MM.1S (cell line): ENCODE measurements at regions not wholly inside any gene's neighbourhood (a gene's known extent, or its start where the extent isn't known, plus 50 kb on each side); places are given as distances from the start of the nearest gene placed in this dataset.

Source experiments
- DNase-seq: peaks from one replicate; pipeline ENCODE4 v3.0.0-alpha.2; 2015
- H2AFZ ChIP-seq: fragments of 300-600 bp; sonication (generic); 2 replicates; pipeline ENCODE4 v1.6.0; 2016; ENCODE audit warnings: antibody characterized with exemption, low read length
- H3F3A ChIP-seq: fragments of 300-600 bp; sonication (generic); 2 replicates; pipeline ENCODE4 v1.6.1; 2016; ENCODE audit warnings: mild to moderate bottlenecking, antibody characterized with exemption, low read length, moderate library complexity, mixed read lengths; ENCODE audit not compliant: insufficient read depth
- H3K27ac ChIP-seq: fragments of 300-600 bp; sonication (generic); 2 replicates; pipeline ENCODE4 v1.5.1; 2016; ENCODE audit warnings: mild to moderate bottlenecking, low read length
- H3K27me3 ChIP-seq: fragments of 300-600 bp; sonication (generic); replicated peaks from 2 replicates; pipeline ENCODE4 v1.6.0; 2016; ENCODE audit warnings: low read length; ENCODE audit not compliant: insufficient read depth
- H3K36me3 ChIP-seq: fragments of 300-600 bp; sonication (generic); replicated peaks from 2 replicates; pipeline ENCODE4 v1.6.1; 2016; ENCODE audit warnings: mild to moderate bottlenecking, low read length, mixed read lengths; ENCODE audit not compliant: insufficient read depth
- H3K4me1 ChIP-seq: fragments of 300-600 bp; sonication (generic); 2 replicates; pipeline ENCODE4 v1.6.1; 2016; ENCODE audit warnings: low read length, mixed read lengths
- H3K4me2 ChIP-seq: fragments of 300-600 bp; sonication (generic); 2 replicates; pipeline ENCODE4 v1.6.0; 2016; ENCODE audit warnings: low read depth, low read length
- H3K4me3 ChIP-seq: fragments of 300-600 bp; sonication (generic); 2 replicates; pipeline ENCODE4 v1.5.1; 2016; ENCODE audit warnings: low read length, mixed read lengths
- H3K79me2 ChIP-seq: fragments of 300-600 bp; sonication (generic); 2 replicates; pipeline ENCODE4 v1.6.1; 2016; ENCODE audit warnings: mixed run types, low read length, mixed read lengths
- H3K9ac ChIP-seq: fragments of 300-600 bp; sonication (generic); 2 replicates; pipeline ENCODE4 v1.6.1; 2016; ENCODE audit warnings: low read length, mixed read lengths
- H3K9me2 ChIP-seq: fragments of 300-600 bp; sonication (generic); replicated peaks from 2 replicates; pipeline ENCODE4 v1.6.1; 2016; ENCODE audit warnings: mild to moderate bottlenecking, low read length, mixed read lengths; ENCODE audit not compliant: insufficient read depth
- H3K9me3 ChIP-seq: fragments of 300-600 bp; sonication (generic); replicated peaks from 2 replicates; pipeline ENCODE4 v1.6.1; 2016; ENCODE audit warnings: mild to moderate bottlenecking, low read length, mixed read lengths; ENCODE audit not compliant: insufficient read depth
- H4K20me1 ChIP-seq: fragments of 300-600 bp; sonication (generic); 2 replicates; pipeline ENCODE4 v1.6.1; 2016; ENCODE audit warnings: mild to moderate bottlenecking, low read length, moderate library complexity, mixed read lengths; ENCODE audit not compliant: insufficient read depth
- EZH2 ChIP-seq: fragments of 300-600 bp; sonication (generic); optimal IDR thresholded peaks from 2 replicates; pipeline ENCODE3; 2017; ENCODE audit warnings: low read depth, mild to moderate bottlenecking, antibody characterized with exemption, low read length, mixed read lengths
- EZH2phosphoT487 ChIP-seq: fragments of 300-600 bp; sonication (generic); IDR thresholded peaks from 2 replicates; pipeline ENCODE4 v1.6.1; 2018; ENCODE audit warnings: antibody characterized with exemption, low read length
- TF ChIP-seq, protein P1 (sequence below): fragments of 300-600 bp; sonication (generic); IDR thresholded peaks from 2 replicates; pipeline ENCODE4 v1.5.1; 2016; ENCODE audit warnings: antibody characterized with exemption, low read length, mixed read lengths

DNA sequence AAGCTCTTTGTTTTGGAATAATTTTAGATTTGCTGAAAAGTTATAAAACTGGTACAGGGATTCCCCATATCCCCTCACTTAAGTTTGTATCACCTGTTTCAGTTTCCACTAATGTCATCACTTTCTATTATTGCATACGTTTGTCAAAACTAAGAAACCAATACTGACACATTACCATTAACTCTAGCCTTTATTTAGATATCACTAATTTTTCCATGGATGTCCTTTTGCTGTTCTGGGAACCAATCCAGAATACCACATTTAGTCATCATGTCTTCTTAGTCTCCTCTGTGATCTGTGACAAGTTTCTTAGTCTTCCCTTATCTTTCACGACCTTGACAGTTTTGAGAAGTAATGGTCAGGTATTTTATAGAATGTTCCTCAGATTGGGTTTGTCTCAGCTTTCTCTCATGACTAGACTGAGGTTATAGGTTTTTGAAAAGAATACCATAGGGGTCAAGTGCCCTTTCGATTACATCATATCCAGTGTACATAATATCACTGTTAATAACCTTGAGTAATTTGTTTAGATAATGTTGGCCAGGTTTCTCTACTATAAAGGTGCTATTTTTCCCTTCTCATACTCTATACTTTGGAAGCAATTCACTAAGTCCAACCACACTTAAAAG lies 51.9 kb upstream of the NMUR2 start:
- TF ChIP-seq EZH2phosphoT487 (no peak), EZH2 (no peak)
- TF ChIP-seq, protein P1, sequence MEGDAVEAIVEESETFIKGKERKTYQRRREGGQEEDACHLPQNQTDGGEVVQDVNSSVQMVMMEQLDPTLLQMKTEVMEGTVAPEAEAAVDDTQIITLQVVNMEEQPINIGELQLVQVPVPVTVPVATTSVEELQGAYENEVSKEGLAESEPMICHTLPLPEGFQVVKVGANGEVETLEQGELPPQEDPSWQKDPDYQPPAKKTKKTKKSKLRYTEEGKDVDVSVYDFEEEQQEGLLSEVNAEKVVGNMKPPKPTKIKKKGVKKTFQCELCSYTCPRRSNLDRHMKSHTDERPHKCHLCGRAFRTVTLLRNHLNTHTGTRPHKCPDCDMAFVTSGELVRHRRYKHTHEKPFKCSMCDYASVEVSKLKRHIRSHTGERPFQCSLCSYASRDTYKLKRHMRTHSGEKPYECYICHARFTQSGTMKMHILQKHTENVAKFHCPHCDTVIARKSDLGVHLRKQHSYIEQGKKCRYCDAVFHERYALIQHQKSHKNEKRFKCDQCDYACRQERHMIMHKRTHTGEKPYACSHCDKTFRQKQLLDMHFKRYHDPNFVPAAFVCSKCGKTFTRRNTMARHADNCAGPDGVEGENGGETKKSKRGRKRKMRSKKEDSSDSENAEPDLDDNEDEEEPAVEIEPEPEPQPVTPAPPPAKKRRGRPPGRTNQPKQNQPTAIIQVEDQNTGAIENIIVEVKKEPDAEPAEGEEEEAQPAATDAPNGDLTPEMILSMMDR = no peak
- Histone ChIP-seq H3K4me1 (no peaks in the 10 kb centered on the region), H3K9ac (no peak overlapping the region), H3K4me2 (no peak overlapping the region), H3K9me3 (no peaks in the 10 kb centered on the region), H3K36me3 (no peaks in the 10 kb centered on the region), H3K27ac (no peak overlapping the region), H3K79me2 (no peaks in the 10 kb centered on the region), H3K4me3 (no peak overlapping the region), H2AFZ (no peak overlapping the region), H3K27me3 (no peaks in the 10 kb centered on the region), H3K9me2 (no peaks in the 10 kb centered on the region), H4K20me1 (no peaks in the 10 kb centered on the region), H3F3A (no peaks in the 10 kb centered on the region)
- peak; percentile 16 for DNase-seq

DNA sequence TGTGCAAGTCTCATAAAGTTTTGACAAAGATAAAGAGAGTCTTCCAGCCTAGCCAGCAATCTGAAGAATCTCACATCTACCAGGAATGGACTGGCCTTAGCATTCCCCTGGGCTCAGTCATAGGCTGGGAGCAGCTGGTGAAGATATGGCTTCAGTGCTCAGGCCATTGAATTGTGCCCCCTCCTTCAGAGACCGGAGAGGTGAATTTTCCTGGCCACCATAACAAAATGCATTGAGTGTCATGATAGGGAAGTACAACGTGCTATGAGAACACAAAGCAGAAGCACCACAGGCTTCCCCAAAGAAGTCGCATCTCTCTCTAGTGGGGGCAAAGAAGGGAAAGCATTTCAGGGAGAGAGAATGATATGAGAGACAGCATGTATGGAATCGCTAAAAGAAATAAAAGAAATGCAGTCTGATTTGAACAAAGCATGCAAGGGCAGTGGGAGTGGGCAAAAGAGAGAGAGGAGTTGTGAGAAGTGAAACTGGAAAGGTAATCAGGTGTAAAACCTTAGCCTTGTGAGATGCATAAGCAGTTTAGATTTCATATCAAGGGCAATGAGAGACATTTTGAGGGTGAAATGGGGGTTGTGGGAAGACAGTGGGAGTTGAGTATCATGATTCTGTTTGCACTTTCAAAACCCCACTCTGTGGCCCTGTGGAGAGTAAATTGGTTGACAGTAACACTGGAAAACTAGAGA lies 57.1 kb upstream of the NMUR2 start:
- DNase-seq = no peak
- Histone ChIP-seq H3K79me2 (no peaks in the 10 kb centered on the region), H3K27me3 (no peaks in the 10 kb centered on the region)

DNA sequence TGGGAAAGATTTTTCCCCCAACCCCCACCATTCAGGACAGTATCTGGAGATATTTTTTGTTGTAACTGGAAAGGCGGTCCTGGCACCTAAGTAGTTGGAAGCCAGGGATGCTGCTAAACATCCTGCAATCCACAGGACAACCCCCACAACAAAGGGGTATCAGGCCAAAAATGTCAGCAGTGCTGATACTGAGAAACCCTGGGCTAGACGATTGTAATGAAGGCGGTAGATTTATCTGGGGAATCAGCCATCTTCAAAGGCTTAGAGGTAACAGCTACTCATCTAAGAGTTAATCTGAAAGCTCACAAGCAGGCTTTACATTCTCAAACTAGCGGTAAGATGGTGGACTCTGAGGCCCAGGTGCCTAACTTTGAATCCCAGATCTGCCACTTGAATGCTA lies 59.0 kb upstream of the NMUR2 start:
- Histone ChIP-seq H3K4me1 (no peaks in the 10 kb centered on the region), H3F3A (no peaks in the 10 kb centered on the region), H3K36me3 (no peaks in the 10 kb centered on the region), H3K27ac (no peak overlapping the region), H3K9ac (no peak overlapping the region), H4K20me1 (no peaks in the 10 kb centered on the region), H3K9me2 (no peaks in the 10 kb centered on the region), H3K79me2 (no peaks in the 10 kb centered on the region), H2AFZ (no peak overlapping the region), H3K9me3 (no peaks in the 10 kb centered on the region), H3K4me3 (no peak overlapping the region), H3K27me3 (no peaks in the 10 kb centered on the region), H3K4me2 (no peak overlapping the region)
- DNase-seq = no peak
- TF ChIP-seq EZH2 (no peak), EZH2phosphoT487 (no peak)
- TF ChIP-seq, protein P1 = no peak

More for the DNA sequence above, 57.1 kb upstream of the NMUR2 start:
- H3K4me1 ChIP-seq = no peaks in the 10 kb centered on the region
- no peak overlapping the region for H3K27ac ChIP-seq
- no peaks in the 10 kb centered on the region for H4K20me1 ChIP-seq
- H3K36me3 ChIP-seq = no peaks in the 10 kb centered on the region
- no peak overlapping the region for H3K4me3 ChIP-seq
- H3F3A ChIP-seq = no peaks in the 10 kb centered on the region
- TF ChIP-seq EZH2phosphoT487 = no peak
- no peak overlapping the region for H3K9ac ChIP-seq
- no peaks in the 10 kb centered on the region for H3K9me2 ChIP-seq
- H3K9me3 ChIP-seq = no peaks in the 10 kb centered on the region
- no peak overlapping the region for H2AFZ ChIP-seq
- no peak overlapping the region for H3K4me2 ChIP-seq

DNA sequence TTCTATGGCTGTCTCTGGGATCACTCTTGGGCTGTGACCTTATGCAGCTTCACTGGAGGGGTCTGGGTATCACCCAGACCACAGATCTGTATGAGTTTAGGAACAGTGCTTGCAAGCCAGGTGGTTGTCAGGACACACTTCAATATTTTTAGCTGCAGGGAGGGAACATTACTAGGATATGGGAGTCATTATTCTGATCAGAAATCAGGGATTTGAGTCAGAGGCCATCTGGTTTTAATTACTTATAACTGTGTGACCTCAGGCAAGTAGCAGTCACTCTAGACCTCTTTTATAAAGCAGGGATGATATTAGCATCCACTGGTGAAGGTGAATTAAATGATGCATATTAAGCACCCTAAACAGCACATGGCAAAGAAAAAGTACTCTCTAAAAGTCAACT lies 60.1 kb upstream of the NMUR2 start:
- Histone ChIP-seq H3K9me3 (no peaks in the 10 kb centered on the region), H3K27ac (no peak overlapping the region), H3K27me3 (no peaks in the 10 kb centered on the region), H3K9ac (no peak overlapping the region), H4K20me1 (no peaks in the 10 kb centered on the region), H3K9me2 (no peaks in the 10 kb centered on the region), H3K36me3 (no peaks in the 10 kb centered on the region), H3K4me3 (no peak overlapping the region), H3K4me1 (no peaks in the 10 kb centered on the region), H3K4me2 (no peak overlapping the region), H3F3A (no peaks in the 10 kb centered on the region), H2AFZ (no peak overlapping the region), H3K79me2 (no peaks in the 10 kb centered on the region)
- DNase-seq = no peak
- TF ChIP-seq EZH2phosphoT487 (no peak), EZH2 (no peak)
- TF ChIP-seq, protein P1 = no peak
